Keratinocyte (primary cell): ENCODE measurements at regions not wholly inside any gene's neighbourhood (a gene's known extent, or its start where the extent isn't known, plus 50 kb on each side); places are given as distances from the start of the nearest gene placed in this dataset.

Experiments used
- DNase-seq: peaks from one replicate; pipeline ENCODE4 v3.0.0-alpha.2; 2011; ENCODE audit warnings: low read depth, missing footprints, low spot score
- FAIRE-seq: peaks from 2 replicates; lab custom pipeline; 2011; peaks lifted over from hg19 to GRCh38; lab: Jason Lieb, UNC
- H2AFZ ChIP-seq: 2 replicates; pipeline ENCODE4 v1.6.0; 2012; ENCODE audit warnings: low read length, control low read depth, inconsistent platforms; ENCODE audit not compliant: control insufficient read depth
- H3K27ac ChIP-seq: 2 replicates; pipeline ENCODE4 v1.5.1; 2011; ENCODE audit warnings: low read length; ENCODE audit not compliant: control insufficient read depth, insufficient read depth
- H3K27me3 ChIP-seq: 3 replicates; pipeline ENCODE4 v1.6.0; 2011; ENCODE audit warnings: low read length; ENCODE audit not compliant: control insufficient read depth, insufficient read depth; ENCODE audit errors: extremely low read depth
- H3K36me3 ChIP-seq, 2 experiments: 2 replicates in 1 of 2; 3 replicates in 1 of 2; pipeline ENCODE4 v1.5.1; 2011; ENCODE audit warnings: low read length in 2 of 2, mild to moderate bottlenecking in 1 of 2; ENCODE audit not compliant: control insufficient read depth in 2 of 2, insufficient read depth in 2 of 2; ENCODE audit errors: extremely low read depth in 1 of 2
- H3K4me1 ChIP-seq: 3 replicates; pipeline ENCODE4 v1.5.1; 2011; ENCODE audit warnings: low read length; ENCODE audit not compliant: control insufficient read depth, insufficient read depth; ENCODE audit errors: extremely low read depth
- H3K4me2 ChIP-seq: 3 replicates; pipeline ENCODE4 v1.6.0; 2011; ENCODE audit warnings: low read depth, low read length; ENCODE audit not compliant: control insufficient read depth, insufficient read depth; ENCODE audit errors: extremely low read depth
- H3K4me3 ChIP-seq, 3 experiments: fragments of 200-600 bp in 1 of 3; sonication (generic) in 1 of 3; 2 replicates in 2 of 3; 3 replicates in 1 of 3; pipeline ENCODE4 v1.5.1; 2011 to 2016; ENCODE audit warnings: low read length in 3 of 3, mild to moderate bottlenecking in 3 of 3, control low read depth in 2 of 3, inconsistent platforms in 1 of 3, low read depth in 1 of 3, mixed read lengths in 1 of 3, mixed run types in 1 of 3, moderate library complexity in 1 of 3; ENCODE audit not compliant: control insufficient read depth in 2 of 3, insufficient read depth in 2 of 3; ENCODE audit errors: extremely low read depth in 1 of 3
- H3K79me2 ChIP-seq: 2 replicates; pipeline ENCODE4 v1.6.0; 2012; ENCODE audit warnings: low read length; ENCODE audit not compliant: control insufficient read depth, insufficient read depth
- H3K9ac ChIP-seq: 3 replicates; pipeline ENCODE4 v1.6.0; 2011; ENCODE audit warnings: low read length; ENCODE audit not compliant: control insufficient read depth, insufficient read depth; ENCODE audit errors: extremely low read depth
- H3K9me1 ChIP-seq: 3 replicates; pipeline ENCODE4 v1.6.0; 2011; ENCODE audit warnings: low read length; ENCODE audit not compliant: control insufficient read depth, insufficient read depth; ENCODE audit errors: extremely low read depth
- H3K9me3 ChIP-seq: 2 replicates; pipeline ENCODE4 v1.5.1; 2012; ENCODE audit warnings: low read depth, low read length; ENCODE audit not compliant: control insufficient read depth
- H4K20me1 ChIP-seq: 3 replicates; pipeline ENCODE4 v1.6.0; 2011; ENCODE audit warnings: low read length; ENCODE audit not compliant: control insufficient read depth, insufficient read depth; ENCODE audit errors: extremely low read depth
- EZH2 ChIP-seq: IDR thresholded peaks from one replicate; pipeline ENCODE4 v1.6.1; 2012; ENCODE audit warnings: inconsistent platforms, mild to moderate bottlenecking, low read length, moderate library complexity
- dilution Hi-C: fragments of 300-500 bp; cut with MboI; formaldehyde crosslinking; loops from one replicate; pipeline ENCODE4 v1.7.0; 2020; ENCODE audit warnings: low sequenced_read_pairs; ENCODE audit not compliant: extremely low pct_ligation_motif_present
- TF ChIP-seq, protein P1 (sequence below), 3 experiments: IDR thresholded peaks in 1 of 3; conservative IDR thresholded peaks in 1 of 3; optimal IDR thresholded peaks in 1 of 3; 2 replicates in 2 of 3; 3 replicates in 1 of 3; pipeline versions ENCODE3 to v1.5.1; 2011; ENCODE audit warnings: low read length in 3 of 3, mild to moderate bottlenecking in 3 of 3, moderate library complexity in 2 of 3, control low read depth in 1 of 3, inconsistent platforms in 1 of 3; ENCODE audit not compliant: insufficient read depth in 2 of 3; ENCODE audit errors: extremely low read depth in 1 of 3

- H3K9ac ChIP-seq: no peak overlapping the region
- H3K4me3 ChIP-seq: no peak overlapping the region
- no peak overlapping the region for H3K4me2 ChIP-seq
- FAIRE-seq (no peak), DNase-seq (no peak)
- TF ChIP-seq, protein P1, sequence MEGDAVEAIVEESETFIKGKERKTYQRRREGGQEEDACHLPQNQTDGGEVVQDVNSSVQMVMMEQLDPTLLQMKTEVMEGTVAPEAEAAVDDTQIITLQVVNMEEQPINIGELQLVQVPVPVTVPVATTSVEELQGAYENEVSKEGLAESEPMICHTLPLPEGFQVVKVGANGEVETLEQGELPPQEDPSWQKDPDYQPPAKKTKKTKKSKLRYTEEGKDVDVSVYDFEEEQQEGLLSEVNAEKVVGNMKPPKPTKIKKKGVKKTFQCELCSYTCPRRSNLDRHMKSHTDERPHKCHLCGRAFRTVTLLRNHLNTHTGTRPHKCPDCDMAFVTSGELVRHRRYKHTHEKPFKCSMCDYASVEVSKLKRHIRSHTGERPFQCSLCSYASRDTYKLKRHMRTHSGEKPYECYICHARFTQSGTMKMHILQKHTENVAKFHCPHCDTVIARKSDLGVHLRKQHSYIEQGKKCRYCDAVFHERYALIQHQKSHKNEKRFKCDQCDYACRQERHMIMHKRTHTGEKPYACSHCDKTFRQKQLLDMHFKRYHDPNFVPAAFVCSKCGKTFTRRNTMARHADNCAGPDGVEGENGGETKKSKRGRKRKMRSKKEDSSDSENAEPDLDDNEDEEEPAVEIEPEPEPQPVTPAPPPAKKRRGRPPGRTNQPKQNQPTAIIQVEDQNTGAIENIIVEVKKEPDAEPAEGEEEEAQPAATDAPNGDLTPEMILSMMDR (optimal IDR thresholded peaks at IDR 0.05 in 1 of 3, IDR thresholded peaks at IDR 0.05 in 1 of 3, conservative IDR thresholded peaks at IDR 0.05 in 1 of 3; ENCODE audit: extremely low read depth in 1 of 3, insufficient read depth in 2 of 3, low read length in 3 of 3): peak; percentile 48 to 80 (median 71)
- no peak for TF ChIP-seq EZH2
- no peaks in the 10 kb centered on the region for H3K4me1 ChIP-seq
- H3K27ac ChIP-seq: no peak overlapping the region
- dilution Hi-C loops: no loop called here
- H3K9me3 ChIP-seq: no peaks in the 10 kb centered on the region
- H3K9me1 ChIP-seq: no peaks in the 10 kb centered on the region
- no peaks in the 10 kb centered on the region for H4K20me1 ChIP-seq
- no peaks in the 10 kb centered on the region for H3K36me3 ChIP-seq
- no peaks in the 10 kb centered on the region for H3K79me2 ChIP-seq
- H2AFZ ChIP-seq: no peak overlapping the region
- H3K27me3 ChIP-seq: peaks cover 13% of the 10 kb centered on the region
Observed at GRCh38 chr17:73841431-73842060, 197.3 kb upstream of the SDK2 start.

DNA sequence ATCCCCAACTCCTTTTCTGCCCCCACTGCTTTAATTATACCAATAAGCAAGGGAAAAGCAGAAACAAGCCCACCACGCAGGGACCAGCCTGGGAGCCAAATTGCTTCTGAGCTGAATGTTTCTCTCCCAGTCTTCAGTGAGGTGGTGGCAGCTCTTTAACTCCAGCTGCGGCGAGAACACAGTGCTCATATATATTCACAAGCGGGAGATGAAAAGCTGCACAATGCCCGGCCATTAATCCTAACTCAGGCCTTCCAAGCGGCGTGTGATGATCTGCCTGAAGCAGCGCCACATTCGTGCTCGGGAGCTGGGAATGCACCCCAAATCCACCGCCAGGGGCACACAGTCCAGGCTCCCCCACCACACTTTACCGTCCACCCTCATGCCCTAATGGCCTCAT lies 203.7 kb upstream of the SDK2 start:
- H3K27me3 ChIP-seq: peaks cover under 1% of the 10 kb centered on the region
- no peak overlapping the region for H3K4me3 ChIP-seq
- TF ChIP-seq EZH2: no peak
- TF ChIP-seq, protein P1 (optimal IDR thresholded peaks at IDR 0.05 in 1 of 3, IDR thresholded peaks at IDR 0.05 in 1 of 3, conservative IDR thresholded peaks at IDR 0.05 in 1 of 3; ENCODE audit: extremely low read depth in 1 of 3, insufficient read depth in 2 of 3, low read length in 3 of 3): no peak
- no peak overlapping the region for H3K4me2 ChIP-seq
- no peaks in the 10 kb centered on the region for H3K9me3 ChIP-seq
- H3K36me3 ChIP-seq: no peaks in the 10 kb centered on the region
- no peak overlapping the region for H2AFZ ChIP-seq
- no peaks in the 10 kb centered on the region for H3K9me1 ChIP-seq
- H3K4me1 ChIP-seq: no peaks in the 10 kb centered on the region
- no peak overlapping the region for H3K9ac ChIP-seq
- dilution Hi-C loops: no loop called here
- no peaks in the 10 kb centered on the region for H3K79me2 ChIP-seq
- H4K20me1 ChIP-seq: no peaks in the 10 kb centered on the region
- DNase-seq (no peak), FAIRE-seq (no peak)
- H3K27ac ChIP-seq: no peak overlapping the region
